GM18909 (cell line): ENCODE measurements at regions not wholly inside any gene's neighbourhood (a gene's known extent, or its start where the extent isn't known, plus 50 kb on each side); places are given as distances from the start of the nearest gene placed in this dataset.

Experiments used
- ATAC-seq: cut with Tn5 transposase; IDR thresholded peaks from one replicate; pipeline ENCODE4 v1.9.1; 2021; ENCODE audit warnings: mild to moderate bottlenecking; ENCODE audit not compliant: unreplicated experiment, poor library complexity

DNA sequence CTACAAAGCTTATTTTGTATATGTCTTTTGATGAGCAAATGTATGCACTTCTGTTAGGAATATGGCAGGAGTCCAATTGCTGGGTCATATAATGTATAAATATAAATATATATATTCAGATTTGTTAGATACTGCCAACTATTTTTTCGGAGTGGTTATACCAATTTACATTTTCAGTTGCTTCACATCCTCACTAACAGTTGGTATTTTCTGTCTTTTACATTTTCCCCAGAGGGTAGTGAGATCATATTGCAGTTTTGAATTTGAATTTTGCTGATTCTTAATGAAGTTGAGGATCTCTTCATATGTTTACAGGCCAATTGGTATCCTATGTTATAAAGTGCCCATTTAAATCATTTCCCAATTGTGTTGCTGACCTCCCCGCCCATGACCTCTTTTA, 139.0 kb upstream of the KCNMB2 start:
- ATAC-seq: no peak

DNA sequence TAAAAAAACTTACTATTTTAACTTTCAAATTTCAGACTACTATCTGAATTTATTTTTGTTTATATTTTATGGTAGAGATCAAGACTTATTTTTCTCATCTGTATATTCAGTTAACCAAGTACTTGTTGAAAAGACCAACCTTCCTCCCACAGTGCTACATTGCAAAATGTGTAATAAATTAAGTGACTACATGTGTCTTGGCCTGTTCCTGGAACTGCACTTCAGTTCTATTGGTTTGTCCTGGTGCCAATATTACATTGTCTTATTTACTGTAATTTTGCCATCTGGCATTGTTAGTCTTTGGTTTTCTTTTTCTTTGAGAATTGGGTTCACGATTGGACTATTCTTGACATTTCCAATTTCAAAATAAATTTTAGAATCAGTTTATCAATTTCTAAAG, 138.4 kb upstream of the KCNMB2 start:
- ATAC-seq: no peak

DNA sequence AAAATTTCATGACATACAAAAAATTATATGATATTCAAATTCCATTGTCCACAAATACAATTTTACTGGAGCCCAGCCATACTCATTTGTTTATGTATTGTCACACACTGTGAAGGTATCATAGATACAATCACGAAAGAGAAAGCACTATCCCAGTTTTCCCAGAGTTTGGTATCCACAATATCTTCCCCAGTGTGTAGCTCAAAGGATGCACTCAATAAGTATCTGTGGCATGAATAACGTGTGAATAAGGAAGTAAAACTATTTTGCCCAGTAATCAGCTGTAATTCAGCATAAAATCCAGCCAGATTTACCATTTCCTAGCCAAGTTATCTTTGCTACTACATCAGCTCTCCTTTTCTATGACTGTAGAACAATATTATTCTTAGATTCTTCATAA, 131.3 kb upstream of the KCNMB2 start:
- no peak for ATAC-seq

DNA sequence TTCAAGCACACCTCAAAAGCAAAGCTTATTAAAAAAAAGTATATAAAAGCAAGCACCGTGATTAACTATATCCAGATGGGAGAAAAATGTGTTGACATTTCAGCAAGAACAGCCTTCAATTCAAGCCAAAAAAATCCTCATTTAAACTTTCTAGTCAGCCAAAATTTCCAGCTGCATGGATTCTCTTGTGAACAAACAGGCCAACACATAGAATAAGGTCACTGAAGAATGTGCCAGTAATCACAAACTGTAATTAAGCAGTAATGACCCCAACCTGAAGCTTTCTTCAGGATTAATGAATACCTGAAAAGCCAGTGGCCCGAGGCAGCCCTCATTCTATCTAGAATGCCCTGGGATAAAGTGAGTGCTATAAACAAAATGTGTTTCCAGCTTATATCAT, 130.7 kb upstream of the KCNMB2 start:
- no peak for ATAC-seq

DNA sequence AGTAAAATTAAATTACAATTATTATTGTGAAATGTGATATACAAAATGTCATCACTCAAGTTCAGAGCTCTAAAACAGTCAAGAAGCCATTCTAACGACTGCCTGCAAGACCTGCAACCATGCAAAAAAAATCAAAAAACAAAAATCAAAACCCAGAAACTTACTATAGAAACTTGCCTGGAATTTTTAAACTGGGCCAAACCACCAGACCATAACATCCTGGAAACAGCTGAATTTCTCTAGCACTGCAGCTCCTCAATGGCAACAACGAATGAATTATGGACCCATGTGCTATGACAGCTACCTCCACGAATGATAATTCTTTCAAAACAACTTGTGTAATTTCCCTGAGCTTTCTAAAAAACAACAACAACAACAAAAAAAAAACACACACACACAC, 130.0 kb upstream of the KCNMB2 start:
- no peak for ATAC-seq

DNA sequence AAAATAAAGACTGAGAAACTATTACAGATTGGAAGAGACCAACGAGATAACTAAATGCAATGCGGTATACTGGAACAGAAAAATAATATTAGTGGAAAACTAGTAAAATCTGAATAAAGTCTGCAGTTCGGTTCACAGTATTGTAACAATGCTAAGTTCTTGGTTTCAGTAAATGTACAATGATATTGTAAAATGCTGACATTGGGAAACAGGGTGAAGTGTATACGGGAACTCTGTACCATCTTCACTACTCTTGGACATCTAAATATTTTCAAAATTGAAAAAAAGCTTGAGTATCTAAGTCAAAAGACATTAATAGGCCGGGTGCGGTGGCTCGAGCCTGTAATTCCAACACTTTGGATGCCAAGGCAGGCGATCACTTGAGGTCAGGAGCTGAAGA, 120.9 kb upstream of the KCNMB2 start:
- ATAC-seq: no peak

DNA sequence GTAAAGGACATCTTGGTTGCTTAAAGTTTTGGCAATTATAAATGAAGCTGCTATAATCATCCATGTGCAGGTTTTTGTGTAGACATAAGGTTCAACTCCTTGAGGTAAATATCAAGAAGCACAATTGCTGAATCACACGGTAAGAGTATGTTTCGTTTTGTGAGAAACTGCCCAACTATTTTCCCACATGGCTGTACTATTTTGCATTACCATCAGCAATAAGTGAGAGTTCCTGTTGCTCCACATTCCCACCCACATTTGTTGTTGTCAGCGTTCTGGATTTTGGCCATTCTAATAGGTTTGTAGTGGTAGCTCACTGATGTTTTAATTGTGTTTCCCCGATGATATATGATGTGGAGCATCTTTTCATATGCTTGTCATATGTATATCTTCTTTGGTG, 118.5 kb upstream of the KCNMB2 start:
- ATAC-seq: no peak

DNA sequence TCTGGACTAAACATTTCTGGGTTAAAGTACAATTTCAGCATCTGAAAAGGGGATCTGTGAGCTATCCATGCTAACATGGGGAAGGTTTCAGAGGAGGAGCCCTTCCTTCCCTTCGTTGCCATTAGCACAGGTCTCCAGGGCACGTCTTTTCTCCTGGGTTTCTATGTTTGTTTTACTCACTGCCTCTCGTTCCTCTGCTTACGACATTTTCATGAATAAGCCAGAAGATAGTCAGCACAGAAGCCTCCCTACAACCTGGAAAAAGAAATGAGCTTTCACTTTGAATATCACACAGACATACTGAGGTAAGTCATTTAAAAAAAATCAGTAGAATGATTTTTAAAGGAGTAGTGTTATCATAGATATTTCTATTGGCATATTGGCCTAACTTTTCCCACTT, 117.2 kb upstream of the KCNMB2 start:
- no peak for ATAC-seq

DNA sequence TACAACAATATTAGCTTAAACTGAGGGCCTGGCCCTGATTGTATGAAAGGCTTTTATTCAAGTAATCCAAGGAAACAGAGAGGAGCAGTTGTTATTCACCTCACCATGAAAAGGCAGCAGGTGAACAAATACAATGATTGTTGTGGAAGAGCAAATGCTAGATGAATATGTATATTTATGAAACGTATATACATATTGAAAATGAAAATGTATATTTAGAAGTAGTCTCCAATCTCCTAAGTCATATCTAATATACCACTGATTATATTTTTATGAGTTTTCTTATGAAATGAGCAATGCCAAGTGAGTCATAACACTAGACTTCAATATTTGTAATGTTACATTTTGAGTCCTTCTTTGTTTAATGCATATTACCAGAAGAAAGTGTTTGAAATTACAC, 116.2 kb upstream of the KCNMB2 start:
- no peak for ATAC-seq

DNA sequence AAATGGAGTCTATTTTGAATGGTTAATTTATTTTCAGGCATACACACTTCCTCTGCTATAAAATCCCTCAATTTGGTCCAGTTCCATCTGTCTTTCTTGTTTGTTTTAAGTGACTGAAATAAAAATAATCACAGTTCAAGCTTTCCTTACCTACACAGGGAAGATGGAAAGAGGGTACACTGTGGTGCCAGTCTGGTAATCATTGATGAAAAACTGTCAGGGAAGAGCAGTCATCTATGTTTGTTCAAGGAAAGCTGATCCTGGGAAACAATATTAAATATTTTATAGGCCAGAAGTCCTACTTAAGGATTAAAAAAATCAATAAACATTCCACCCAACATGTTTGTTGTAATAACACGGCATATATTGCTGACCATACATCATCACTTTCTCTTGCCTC, 115.2 kb upstream of the KCNMB2 start:
- ATAC-seq: no peak

DNA sequence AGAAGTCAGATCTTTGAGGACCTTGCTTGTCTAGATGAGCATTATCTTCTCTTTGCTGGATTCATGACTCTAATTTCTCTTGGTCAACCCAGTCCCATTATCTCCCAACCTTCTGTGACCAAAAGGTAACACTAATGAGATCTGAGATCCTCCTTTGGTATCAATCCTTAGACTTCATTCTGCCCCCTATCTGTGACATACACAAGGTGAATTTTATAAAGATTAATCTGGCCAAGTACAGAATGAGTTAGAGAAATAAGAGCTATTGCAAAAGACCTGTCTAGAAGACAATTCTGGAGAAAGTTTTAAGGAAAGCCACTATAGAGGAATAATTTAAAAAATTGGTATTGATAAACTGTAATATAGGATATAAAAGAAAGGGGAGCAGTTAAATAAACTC, 113.8 kb upstream of the KCNMB2 start:
- no peak for ATAC-seq

DNA sequence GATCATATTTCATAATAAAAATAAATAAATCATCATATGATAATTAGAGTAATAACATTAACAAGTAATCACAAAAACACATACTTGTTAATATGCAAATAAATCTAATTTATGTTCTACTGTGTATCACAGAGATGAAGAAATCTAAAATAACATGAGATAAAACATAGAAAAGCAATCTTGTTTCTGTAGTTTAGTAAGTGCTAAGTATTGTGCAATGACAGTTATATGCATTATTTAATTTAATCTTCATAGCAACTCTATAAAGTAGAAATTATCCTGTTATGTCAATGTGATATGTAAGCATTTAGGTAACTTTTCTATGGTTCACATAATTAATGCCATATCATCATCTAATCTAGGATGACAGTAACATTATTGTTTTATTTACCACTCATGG, 108.2 kb upstream of the KCNMB2 start:
- ATAC-seq: no peak

DNA sequence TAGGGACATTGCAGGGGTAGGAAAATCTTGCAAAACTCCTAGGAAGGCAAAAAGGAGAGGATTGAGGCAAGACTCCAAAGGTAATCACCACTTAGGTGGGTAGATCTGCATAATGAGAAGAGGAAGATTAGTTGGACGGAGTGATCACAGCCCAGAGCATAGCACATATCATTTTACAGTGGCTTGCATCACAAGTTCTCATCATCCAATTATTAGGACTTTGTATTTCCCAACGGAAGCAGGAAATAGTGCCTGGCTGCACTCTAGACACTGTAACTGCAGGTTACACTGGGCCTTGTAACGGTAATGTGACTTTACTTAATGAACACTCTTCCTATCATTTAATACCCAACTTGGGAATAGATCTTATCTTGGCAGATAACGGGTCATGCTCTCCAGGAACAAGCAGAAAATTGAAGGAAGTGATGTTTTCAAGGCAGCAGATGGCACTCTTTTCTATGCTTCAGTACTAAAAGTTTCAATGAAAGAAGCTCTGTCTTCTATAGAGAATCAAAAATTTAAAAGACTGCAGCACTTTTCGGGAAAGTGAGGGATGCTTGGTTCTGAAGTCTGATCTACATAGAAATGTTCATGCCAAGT, 101.9 kb upstream of the KCNMB2 start:
- ATAC-seq: no peak

DNA sequence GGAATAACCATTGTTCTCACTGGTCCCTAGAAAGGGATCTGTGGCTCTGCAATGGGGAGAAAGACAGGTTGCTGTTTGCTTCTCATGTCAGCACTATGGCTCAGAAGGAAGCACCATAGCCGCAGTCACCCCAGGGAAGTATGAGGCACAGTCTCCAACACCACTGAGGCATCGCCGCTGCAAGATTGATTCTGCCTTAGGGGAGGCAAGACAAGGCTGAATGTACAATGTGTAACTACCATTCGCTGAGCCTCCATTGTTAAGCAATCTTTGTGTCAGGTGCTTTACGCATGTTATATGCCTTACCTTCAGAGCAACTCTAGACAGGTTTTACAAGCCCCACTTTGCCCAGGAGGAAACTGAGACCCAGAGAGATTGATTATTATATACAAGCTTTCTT, 100.7 kb upstream of the KCNMB2 start:
- no peak for ATAC-seq

DNA sequence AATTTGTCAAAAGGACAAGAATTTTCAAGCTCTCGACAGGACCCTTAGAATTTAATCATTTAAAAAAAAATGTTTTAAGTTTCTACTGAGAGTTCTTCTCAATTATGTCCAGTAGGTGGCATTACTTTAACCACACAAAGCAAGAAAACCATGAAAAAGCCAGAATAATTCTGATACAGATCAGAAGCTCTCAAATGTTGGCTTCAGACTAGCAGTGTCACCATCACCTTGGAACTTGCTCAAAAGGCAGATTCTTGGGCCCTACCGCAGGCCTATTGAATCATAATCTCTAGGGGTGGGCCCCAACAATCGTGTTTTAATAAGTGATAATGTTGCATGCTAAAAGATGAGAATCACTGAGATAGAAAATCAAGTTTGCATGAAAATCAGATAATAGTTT, 99.5 kb upstream of the KCNMB2 start:
- peak; percentile 71 for ATAC-seq

DNA sequence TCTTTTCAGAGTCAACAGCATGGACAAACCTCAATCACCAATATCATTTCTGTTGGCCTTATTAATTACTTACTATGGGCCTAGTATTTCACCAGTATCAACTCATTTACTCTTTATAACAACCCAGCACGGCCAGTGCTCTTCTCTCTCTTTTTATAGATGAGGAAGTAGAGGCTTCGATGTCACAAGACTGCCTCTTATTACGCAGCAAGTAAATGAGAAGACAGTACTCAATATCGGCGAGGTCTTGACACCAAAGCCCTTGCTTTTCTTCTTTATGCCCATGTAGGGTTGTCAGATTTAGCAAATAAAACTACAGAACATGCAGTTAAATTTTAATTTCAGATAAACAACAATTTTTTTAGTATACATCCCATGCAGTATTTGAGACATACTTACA, 99.0 kb upstream of the KCNMB2 start:
- no peak for ATAC-seq

DNA sequence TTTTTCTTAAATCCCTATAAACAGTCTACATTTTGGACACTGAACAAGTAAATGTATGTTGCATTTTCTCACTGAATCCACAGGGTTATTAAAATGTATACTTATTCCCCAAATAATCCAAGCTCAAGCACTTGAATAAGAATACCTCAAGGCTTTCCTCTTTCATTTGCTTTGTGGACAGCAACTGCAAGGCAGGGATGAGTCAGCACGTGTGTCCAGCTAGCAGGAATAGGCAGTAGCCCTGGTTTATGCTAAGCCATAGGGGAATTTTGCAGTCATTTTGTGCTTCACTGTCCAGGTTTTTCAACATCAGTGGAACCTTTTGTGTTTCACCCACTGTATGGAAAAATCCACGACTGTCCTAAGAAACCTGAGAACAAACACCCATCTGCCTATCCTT, 96.7 kb upstream of the KCNMB2 start:
- ATAC-seq: no peak

DNA sequence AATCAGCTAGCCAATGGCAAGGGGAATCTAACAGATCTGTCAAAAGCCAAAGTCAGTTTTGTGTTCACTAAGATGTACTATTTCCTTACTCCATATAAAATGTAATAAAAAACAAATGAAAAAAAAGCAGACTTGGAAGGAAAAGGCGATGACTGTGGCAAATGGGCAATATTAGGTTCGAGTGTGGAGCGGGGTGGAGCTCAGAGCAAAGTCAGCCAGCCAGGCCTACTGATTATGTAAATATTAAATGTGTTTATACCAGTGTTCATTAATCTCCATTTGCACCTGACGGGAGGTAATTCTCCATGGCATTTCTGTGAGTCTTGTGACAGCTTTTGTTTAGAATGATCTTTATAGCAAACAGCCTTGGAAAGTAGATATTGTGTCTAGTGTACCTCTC, 96.2 kb upstream of the KCNMB2 start:
- ATAC-seq: no peak

DNA sequence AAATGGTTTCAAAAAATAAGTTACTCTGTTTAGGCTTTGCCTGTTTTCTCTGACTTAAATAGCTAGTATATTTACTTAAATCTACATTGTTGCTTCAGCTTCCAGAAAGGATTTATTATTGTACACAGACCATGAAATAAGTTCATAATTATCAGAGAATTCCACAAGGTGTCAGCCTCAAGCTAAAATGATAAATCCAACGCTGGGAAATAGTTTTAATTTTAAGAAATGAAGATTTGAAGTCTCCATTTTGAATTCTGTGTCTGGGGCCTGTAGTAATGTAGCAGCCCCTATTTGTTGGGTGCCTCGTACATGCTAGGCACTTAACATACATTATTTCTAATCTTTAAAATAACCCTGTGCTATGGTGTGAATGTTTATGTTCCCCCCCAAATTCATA, 92.6 kb upstream of the KCNMB2 start:
- ATAC-seq: no peak

DNA sequence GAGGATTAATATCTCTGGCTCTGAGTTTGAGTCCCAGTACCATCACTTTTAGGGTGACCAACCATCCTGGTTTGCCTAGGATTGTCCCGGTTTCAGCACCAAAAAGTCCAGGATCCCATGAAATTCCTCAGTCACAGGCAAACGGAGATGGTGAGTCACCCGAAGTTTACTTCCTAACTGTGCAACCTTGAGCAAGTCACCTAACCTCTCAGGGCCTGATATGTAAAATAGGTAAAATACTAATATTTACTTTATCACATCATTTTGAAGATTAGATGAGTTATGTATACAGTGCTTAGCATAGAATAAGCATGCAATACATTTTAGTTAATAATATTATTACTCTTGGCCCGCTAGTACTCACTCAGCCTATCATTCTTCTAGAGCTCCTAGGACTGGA, 91.1 kb upstream of the KCNMB2 start:
- ATAC-seq: no peak

DNA sequence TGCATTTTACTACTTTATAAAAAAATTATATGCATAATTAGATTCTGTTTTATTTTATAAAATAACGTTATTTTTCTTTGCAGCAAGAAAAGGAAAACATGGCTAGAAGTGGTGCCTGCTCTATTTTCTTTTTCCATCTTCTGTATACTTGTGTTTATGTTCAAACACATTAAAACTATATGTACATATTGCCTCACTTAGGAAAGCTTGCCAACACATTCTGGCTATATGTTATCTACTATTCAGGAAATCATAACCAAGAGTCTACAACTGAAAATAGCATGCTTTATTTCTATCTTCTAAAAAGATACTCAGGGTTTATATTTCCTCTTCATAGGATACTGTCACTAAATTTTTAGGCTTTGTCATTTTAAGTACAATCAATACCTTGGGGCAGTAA, 90.2 kb upstream of the KCNMB2 start:
- no peak for ATAC-seq

DNA sequence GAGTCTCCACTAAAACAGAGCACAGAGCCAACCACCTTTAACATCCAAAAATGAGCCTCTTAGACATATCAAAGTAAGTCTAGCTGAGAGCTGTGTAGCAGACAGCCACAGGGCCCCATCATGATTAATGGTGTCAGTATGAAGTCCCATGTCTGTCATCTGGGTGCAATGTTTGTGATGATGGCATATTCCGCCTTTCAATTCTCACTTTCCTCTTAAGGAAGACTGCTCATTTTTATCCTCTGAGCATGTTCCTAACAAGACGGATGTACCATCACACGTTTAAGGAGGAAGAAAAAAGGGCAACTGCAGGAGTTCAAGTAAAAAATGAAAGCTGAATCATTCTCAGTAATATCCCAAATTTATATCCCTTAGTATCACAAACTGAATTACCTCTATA, 85.8 kb upstream of the KCNMB2 start:
- no peak for ATAC-seq

DNA sequence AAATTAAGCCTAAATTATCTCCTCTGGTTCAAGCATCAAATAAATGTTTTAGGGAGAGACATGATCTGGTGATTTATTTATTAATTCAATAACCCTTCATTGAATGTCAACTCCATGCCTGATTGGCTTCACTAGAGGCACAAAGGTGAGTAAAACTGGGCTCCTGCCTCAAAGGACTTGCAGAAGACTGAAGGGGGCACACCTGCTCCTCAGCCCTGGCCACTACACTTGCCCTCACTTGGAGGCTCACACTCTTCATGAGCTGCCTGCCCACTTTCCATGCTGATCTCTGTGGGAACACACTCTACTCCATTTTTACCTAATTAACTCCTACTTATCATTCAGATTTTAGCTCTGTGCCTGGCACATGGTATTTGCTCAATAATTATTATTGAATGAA, 84.4 kb upstream of the KCNMB2 start:
- ATAC-seq: no peak
